ENCODE measurements at regions not wholly inside any gene's neighbourhood (a gene's known extent, or its start where the extent isn't known, plus 50 kb on each side); places are given as distances from the start of the nearest gene placed in this dataset.

DNA sequence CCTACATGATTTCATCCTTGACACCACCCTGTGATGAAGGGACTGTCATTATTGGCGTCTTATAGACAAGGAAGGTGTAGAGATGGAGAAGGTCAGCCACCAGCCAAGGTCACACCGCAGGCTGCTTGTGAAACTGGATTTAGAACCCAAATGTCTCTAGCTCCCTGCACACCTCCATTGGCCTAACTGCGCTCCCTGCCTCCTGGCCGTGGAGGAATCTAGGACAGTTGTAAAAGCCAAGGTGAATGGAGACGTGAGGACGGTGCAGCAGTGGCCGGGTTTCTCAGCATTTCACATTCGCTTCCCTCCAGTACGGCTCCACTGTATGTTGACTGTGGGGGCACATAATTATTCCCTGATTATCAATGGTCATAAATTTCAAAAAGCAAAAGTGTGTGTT lies 119.9 kb downstream of the NSG2 start:
- TF ChIP-seq, protein P1, sequence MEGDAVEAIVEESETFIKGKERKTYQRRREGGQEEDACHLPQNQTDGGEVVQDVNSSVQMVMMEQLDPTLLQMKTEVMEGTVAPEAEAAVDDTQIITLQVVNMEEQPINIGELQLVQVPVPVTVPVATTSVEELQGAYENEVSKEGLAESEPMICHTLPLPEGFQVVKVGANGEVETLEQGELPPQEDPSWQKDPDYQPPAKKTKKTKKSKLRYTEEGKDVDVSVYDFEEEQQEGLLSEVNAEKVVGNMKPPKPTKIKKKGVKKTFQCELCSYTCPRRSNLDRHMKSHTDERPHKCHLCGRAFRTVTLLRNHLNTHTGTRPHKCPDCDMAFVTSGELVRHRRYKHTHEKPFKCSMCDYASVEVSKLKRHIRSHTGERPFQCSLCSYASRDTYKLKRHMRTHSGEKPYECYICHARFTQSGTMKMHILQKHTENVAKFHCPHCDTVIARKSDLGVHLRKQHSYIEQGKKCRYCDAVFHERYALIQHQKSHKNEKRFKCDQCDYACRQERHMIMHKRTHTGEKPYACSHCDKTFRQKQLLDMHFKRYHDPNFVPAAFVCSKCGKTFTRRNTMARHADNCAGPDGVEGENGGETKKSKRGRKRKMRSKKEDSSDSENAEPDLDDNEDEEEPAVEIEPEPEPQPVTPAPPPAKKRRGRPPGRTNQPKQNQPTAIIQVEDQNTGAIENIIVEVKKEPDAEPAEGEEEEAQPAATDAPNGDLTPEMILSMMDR (IDR thresholded peaks at IDR 0.05 in 4 of 5, conservative IDR thresholded peaks at IDR 0.05 in 1 of 5), result no peak
- TF ChIP-seq POLR2A (IDR thresholded peaks at IDR 0.05), result no peak

Data from gastrocnemius medialis (tissue), 4 donors.